ENCODE measurements at regions not wholly inside any gene's neighbourhood (a gene's known extent, or its start where the extent isn't known, plus 50 kb on each side); places are given as distances from the start of the nearest gene placed in this dataset.

GRCh38 chr3:43997316-43997715, 244.4 kb upstream of the TOPAZ1 start:
- TF ChIP-seq POLR2A (IDR thresholded peaks at IDR 0.05) (no peak), CTCF (IDR thresholded peaks at IDR 0.05) (no peak)

Data from gastroesophageal sphincter (tissue), 3 donors.